ENCODE measurements at regions not wholly inside any gene's neighbourhood (a gene's known extent, or its start where the extent isn't known, plus 50 kb on each side); places are given as distances from the start of the nearest gene placed in this dataset.

DNA sequence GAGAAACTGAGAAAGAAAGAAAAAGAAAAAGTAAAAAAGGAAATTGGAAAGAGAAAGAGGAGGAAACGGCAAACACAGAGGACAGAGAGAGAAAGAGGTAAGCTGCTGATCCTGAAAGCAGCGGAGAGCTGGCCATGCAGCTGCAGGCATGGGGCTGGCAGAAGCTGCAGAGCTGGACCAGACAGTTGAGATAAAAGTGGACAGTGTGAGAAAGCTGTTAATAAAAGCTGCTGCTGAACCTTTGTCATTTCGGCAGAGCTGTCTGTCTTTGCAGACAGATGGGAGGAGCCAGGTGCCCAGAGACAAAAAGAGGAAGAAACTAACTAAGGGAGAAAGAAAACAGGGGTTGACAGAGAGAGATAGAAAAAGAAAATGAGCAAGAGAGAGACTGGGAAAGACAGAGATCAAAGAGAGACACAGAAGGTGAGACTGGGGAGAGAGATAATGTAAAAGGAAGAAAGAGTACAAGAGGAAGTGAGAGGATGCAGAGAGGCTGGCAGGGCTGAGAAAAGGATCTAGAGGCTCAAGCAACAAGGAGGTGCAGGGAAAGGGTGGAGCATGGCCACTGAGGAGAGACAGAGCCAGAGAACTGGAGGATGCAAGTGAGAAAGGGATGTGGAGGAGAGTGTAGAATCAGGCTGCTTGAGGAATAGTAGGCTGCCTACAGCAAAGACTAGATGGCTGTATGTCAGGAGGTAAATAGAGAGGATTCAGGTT is 376.8 kb upstream of the FGF16 start:
- TF ChIP-seq, protein P1, sequence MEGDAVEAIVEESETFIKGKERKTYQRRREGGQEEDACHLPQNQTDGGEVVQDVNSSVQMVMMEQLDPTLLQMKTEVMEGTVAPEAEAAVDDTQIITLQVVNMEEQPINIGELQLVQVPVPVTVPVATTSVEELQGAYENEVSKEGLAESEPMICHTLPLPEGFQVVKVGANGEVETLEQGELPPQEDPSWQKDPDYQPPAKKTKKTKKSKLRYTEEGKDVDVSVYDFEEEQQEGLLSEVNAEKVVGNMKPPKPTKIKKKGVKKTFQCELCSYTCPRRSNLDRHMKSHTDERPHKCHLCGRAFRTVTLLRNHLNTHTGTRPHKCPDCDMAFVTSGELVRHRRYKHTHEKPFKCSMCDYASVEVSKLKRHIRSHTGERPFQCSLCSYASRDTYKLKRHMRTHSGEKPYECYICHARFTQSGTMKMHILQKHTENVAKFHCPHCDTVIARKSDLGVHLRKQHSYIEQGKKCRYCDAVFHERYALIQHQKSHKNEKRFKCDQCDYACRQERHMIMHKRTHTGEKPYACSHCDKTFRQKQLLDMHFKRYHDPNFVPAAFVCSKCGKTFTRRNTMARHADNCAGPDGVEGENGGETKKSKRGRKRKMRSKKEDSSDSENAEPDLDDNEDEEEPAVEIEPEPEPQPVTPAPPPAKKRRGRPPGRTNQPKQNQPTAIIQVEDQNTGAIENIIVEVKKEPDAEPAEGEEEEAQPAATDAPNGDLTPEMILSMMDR (conservative IDR thresholded peaks at IDR 0.05 in 1 of 2, IDR thresholded peaks at IDR 0.05 in 1 of 2; ENCODE audit: extremely low read depth in 1 of 2, insufficient read depth in 1 of 2, low read depth in 1 of 2, low read length in 2 of 2) = no peak
- TF ChIP-seq EZH2 (IDR thresholded peaks at IDR 0.05; ENCODE audit: borderline replicate concordance, low read length) = no peak

Data from mammary epithelial cell (primary cell).